ENCODE measurements at regions not wholly inside any gene's neighbourhood (a gene's known extent, or its start where the extent isn't known, plus 50 kb on each side); places are given as distances from the start of the nearest gene placed in this dataset.

- no peak for TF ChIP-seq CTCF (IDR thresholded peaks at IDR 0.05)
- TF ChIP-seq POLR2A (IDR thresholded peaks at IDR 0.05): no peak
Observed at GRCh38 chr10:131662851-131663250, 238.0 kb upstream of the PPP2R2D start.

Data from Peyer's patch (tissue), 4 donors.